ENCODE measurements at regions not wholly inside any gene's neighbourhood (a gene's known extent, or its start where the extent isn't known, plus 50 kb on each side); places are given as distances from the start of the nearest gene placed in this dataset.

GRCh38 chrX:128599632-128600031 lies 547.4 kb upstream of the ACTRT1 start:
- no peak overlapping the region for H3K27ac ChIP-seq
- H3K36me3 ChIP-seq (ENCODE audit: control insufficient read depth, insufficient read depth, low read length), result no peaks in the 10 kb centered on the region
- no peaks in the 10 kb centered on the region for H3K4me1 ChIP-seq
- no peaks in the 10 kb centered on the region for H3K27me3 ChIP-seq (ENCODE audit: control insufficient read depth, insufficient read depth, low read length)
- no peak overlapping the region for H3K4me3 ChIP-seq (ENCODE audit: low read depth, low read length)
- TF ChIP-seq CTCF (IDR thresholded peaks at IDR 0.05), result no peak
- H2AFZ ChIP-seq, result no peak overlapping the region
- H3K79me2 ChIP-seq, result no peaks in the 10 kb centered on the region
- H3K9me3 ChIP-seq (ENCODE audit: control insufficient read depth, low read length), result no peaks in the 10 kb centered on the region
- H3K4me2 ChIP-seq (ENCODE audit: low read length), result no peak overlapping the region
- H3K9ac ChIP-seq, result no peak overlapping the region

GRCh38 chrX:128582036-128582435 lies 529.8 kb upstream of the ACTRT1 start:
- Histone ChIP-seq H3K27ac (no peak overlapping the region), H3K36me3 (ENCODE audit: control insufficient read depth, insufficient read depth, low read length) (no peaks in the 10 kb centered on the region), H3K79me2 (no peaks in the 10 kb centered on the region), H3K9ac (no peak overlapping the region), H3K4me1 (no peaks in the 10 kb centered on the region), H3K9me3 (ENCODE audit: control insufficient read depth, low read length) (no peaks in the 10 kb centered on the region), H3K27me3 (ENCODE audit: control insufficient read depth, insufficient read depth, low read length) (no peaks in the 10 kb centered on the region), H3K4me2 (ENCODE audit: low read length) (no peak overlapping the region), H3K4me3 (ENCODE audit: low read depth, low read length) (no peak overlapping the region), H2AFZ (no peak overlapping the region)
- TF ChIP-seq CTCF (IDR thresholded peaks at IDR 0.05), result no peak

- H3K27ac ChIP-seq, result no peak overlapping the region
- no peak overlapping the region for H3K4me3 ChIP-seq (ENCODE audit: low read depth, low read length)
- no peak overlapping the region for H2AFZ ChIP-seq
- no peak for TF ChIP-seq CTCF (IDR thresholded peaks at IDR 0.05)
- no peak overlapping the region for H3K4me2 ChIP-seq (ENCODE audit: low read length)
- no peak overlapping the region for H3K9ac ChIP-seq
- no peaks in the 10 kb centered on the region for H3K27me3 ChIP-seq (ENCODE audit: control insufficient read depth, insufficient read depth, low read length)
- H3K36me3 ChIP-seq (ENCODE audit: control insufficient read depth, insufficient read depth, low read length), result no peaks in the 10 kb centered on the region
- H3K79me2 ChIP-seq, result no peaks in the 10 kb centered on the region
- H3K4me1 ChIP-seq, result no peaks in the 10 kb centered on the region
- H3K9me3 ChIP-seq (ENCODE audit: control insufficient read depth, low read length), result no peaks in the 10 kb centered on the region
Measured at GRCh38 chrX:128581615-128582014, 529.4 kb upstream of the ACTRT1 start.

- H2AFZ ChIP-seq, result no peak overlapping the region
- H3K9me3 ChIP-seq (ENCODE audit: control insufficient read depth, low read length), result no peaks in the 10 kb centered on the region
- no peak overlapping the region for H3K4me3 ChIP-seq (ENCODE audit: low read depth, low read length)
- no peaks in the 10 kb centered on the region for H3K27me3 ChIP-seq (ENCODE audit: control insufficient read depth, insufficient read depth, low read length)
- H3K9ac ChIP-seq, result no peak overlapping the region
- no peak for TF ChIP-seq CTCF (IDR thresholded peaks at IDR 0.05)
- H3K4me1 ChIP-seq, result no peaks in the 10 kb centered on the region
- H3K79me2 ChIP-seq, result no peaks in the 10 kb centered on the region
- H3K4me2 ChIP-seq (ENCODE audit: low read length), result no peak overlapping the region
- no peaks in the 10 kb centered on the region for H3K36me3 ChIP-seq (ENCODE audit: control insufficient read depth, insufficient read depth, low read length)
- H3K27ac ChIP-seq, result no peak overlapping the region
Measured at GRCh38 chrX:128543114-128543513, 490.9 kb upstream of the ACTRT1 start.

- H3K27ac ChIP-seq, result no peak overlapping the region
- no peaks in the 10 kb centered on the region for H3K79me2 ChIP-seq
- no peaks in the 10 kb centered on the region for H3K27me3 ChIP-seq (ENCODE audit: control insufficient read depth, insufficient read depth, low read length)
- H2AFZ ChIP-seq, result no peak overlapping the region
- no peaks in the 10 kb centered on the region for H3K9me3 ChIP-seq (ENCODE audit: control insufficient read depth, low read length)
- no peaks in the 10 kb centered on the region for H3K4me1 ChIP-seq
- no peaks in the 10 kb centered on the region for H3K36me3 ChIP-seq (ENCODE audit: control insufficient read depth, insufficient read depth, low read length)
- no peak for TF ChIP-seq CTCF (IDR thresholded peaks at IDR 0.05)
- no peak overlapping the region for H3K4me3 ChIP-seq (ENCODE audit: low read depth, low read length)
- no peak overlapping the region for H3K4me2 ChIP-seq (ENCODE audit: low read length)
- no peak overlapping the region for H3K9ac ChIP-seq
Measured at GRCh38 chrX:128518508-128518907, 466.3 kb upstream of the ACTRT1 start.

All from parathyroid adenoma (tissue), 2 donors.